ENCODE measurements at regions not wholly inside any gene's neighbourhood (a gene's known extent, or its start where the extent isn't known, plus 50 kb on each side); places are given as distances from the start of the nearest gene placed in this dataset.

- Histone ChIP-seq H3K4me3 (no peak overlapping the region), H3K4me1 (ENCODE audit: control insufficient read depth in 1 of 2, low read depth in 2 of 2) (no peaks in the 10 kb centered on the region), H3K27me3 (replicated peaks; ENCODE audit: insufficient read depth) (no peaks in the 10 kb centered on the region), H3K9me3 (no peaks in the 10 kb centered on the region), H3K27ac (no peak overlapping the region), H3K36me3 (no peaks in the 10 kb centered on the region)
- TF ChIP-seq CTCF (IDR thresholded peaks at IDR 0.05) = no peak
- ATAC-seq (ENCODE audit: insufficient number of reproducible peaks, low FRiP score, low read depth) (no peak), DNase-seq (ENCODE audit: low spot score) (no peak)
Observed at GRCh38 chr1:67969446-67969845, 81.0 kb downstream of the DIRAS3 start.

- Histone ChIP-seq H3K4me1 (ENCODE audit: control insufficient read depth in 1 of 2, low read depth in 2 of 2) (no peaks in the 10 kb centered on the region), H3K9me3 (peaks cover 17% of the 10 kb centered on the region), H3K27me3 (replicated peaks; ENCODE audit: insufficient read depth) (no peaks in the 10 kb centered on the region), H3K4me3 (no peak overlapping the region), H3K36me3 (no peaks in the 10 kb centered on the region), H3K27ac (no peak overlapping the region)
- no peak for DNase-seq (ENCODE audit: low spot score)
- TF ChIP-seq CTCF (IDR thresholded peaks at IDR 0.05) = no peak
- no peak for ATAC-seq (ENCODE audit: insufficient number of reproducible peaks, low FRiP score, low read depth)
Observed at GRCh38 chr1:67966666-67967009, 83.8 kb downstream of the DIRAS3 start.

- Histone ChIP-seq H3K9me3 (peaks cover 17% of the 10 kb centered on the region), H3K4me1 (ENCODE audit: control insufficient read depth in 1 of 2, low read depth in 2 of 2) (no peaks in the 10 kb centered on the region), H3K27me3 (replicated peaks; ENCODE audit: insufficient read depth) (no peaks in the 10 kb centered on the region), H3K36me3 (no peaks in the 10 kb centered on the region), H3K27ac (no peak overlapping the region), H3K4me3 (no peak overlapping the region)
- ATAC-seq (ENCODE audit: insufficient number of reproducible peaks, low FRiP score, low read depth) = no peak
- TF ChIP-seq CTCF (IDR thresholded peaks at IDR 0.05) = no peak
- no peak for DNase-seq (ENCODE audit: low spot score)
Observed at GRCh38 chr1:67965995-67966665, 84.3 kb downstream of the DIRAS3 start.

GRCh38 chr1:67963263-67963662 is 87.2 kb downstream of the DIRAS3 start:
- H3K4me1 ChIP-seq (ENCODE audit: control insufficient read depth in 1 of 2, low read depth in 2 of 2) = no peaks in the 10 kb centered on the region
- H3K27me3 ChIP-seq (replicated peaks; ENCODE audit: insufficient read depth) = no peaks in the 10 kb centered on the region
- H3K4me3 ChIP-seq = no peak overlapping the region
- no peaks in the 10 kb centered on the region for H3K36me3 ChIP-seq
- H3K9me3 ChIP-seq = peaks cover 17% of the 10 kb centered on the region
- TF ChIP-seq CTCF (IDR thresholded peaks at IDR 0.05) = no peak
- ATAC-seq (ENCODE audit: insufficient number of reproducible peaks, low FRiP score, low read depth) (no peak), DNase-seq (ENCODE audit: low spot score) (no peak)
- no peak overlapping the region for H3K27ac ChIP-seq

- Histone ChIP-seq H3K9me3 (peaks cover 17% of the 10 kb centered on the region), H3K27me3 (replicated peaks; ENCODE audit: insufficient read depth) (no peaks in the 10 kb centered on the region), H3K27ac (no peak overlapping the region), H3K4me1 (ENCODE audit: control insufficient read depth in 1 of 2, low read depth in 2 of 2) (no peaks in the 10 kb centered on the region), H3K4me3 (no peak overlapping the region), H3K36me3 (no peaks in the 10 kb centered on the region)
- no peak for DNase-seq (ENCODE audit: low spot score)
- ATAC-seq (ENCODE audit: insufficient number of reproducible peaks, low FRiP score, low read depth) = no peak
- TF ChIP-seq CTCF (IDR thresholded peaks at IDR 0.05) = no peak
Observed at GRCh38 chr1:67960766-67961165, 89.7 kb downstream of the DIRAS3 start.
